Glutamatergic neuron (in vitro differentiated cells): ENCODE measurements at regions not wholly inside any gene's neighbourhood (a gene's known extent, or its start where the extent isn't known, plus 50 kb on each side); places are given as distances from the start of the nearest gene placed in this dataset.
"Not testable (repeated sequence)": the region's sequence is repeated elsewhere in the genome, so short reads cannot be mapped to it uniquely, and the experiment has no call there.

Experiments used
- DNase-seq: peaks from one replicate; pipeline ENCODE4 v3.0.0; 2022
- H3K27ac Mint-ChIP-seq: one replicate; pipeline ENCODE4 v1.8.0; 2020; ENCODE audit warnings: mild to moderate bottlenecking, mixed read lengths, inconsistent platforms; ENCODE audit not compliant: unreplicated experiment
- H3K27me3 Mint-ChIP-seq: one replicate; pipeline ENCODE4 v1.8.0; 2020; ENCODE audit warnings: mild to moderate bottlenecking, moderate library complexity, mixed read lengths, inconsistent platforms; ENCODE audit not compliant: unreplicated experiment
- H3K36me3 Mint-ChIP-seq: one replicate; pipeline ENCODE4 v1.8.0; 2020; ENCODE audit warnings: mild to moderate bottlenecking, mixed read lengths, inconsistent platforms; ENCODE audit not compliant: unreplicated experiment
- H3K4me1 Mint-ChIP-seq: one replicate; pipeline ENCODE4 v1.8.0; 2020; ENCODE audit warnings: mild to moderate bottlenecking, low read depth, mixed read lengths, inconsistent platforms; ENCODE audit not compliant: unreplicated experiment
- H3K4me3 Mint-ChIP-seq: one replicate; pipeline ENCODE4 v1.8.0; 2020; ENCODE audit warnings: mild to moderate bottlenecking, mixed read lengths, inconsistent platforms; ENCODE audit not compliant: unreplicated experiment
- H3K9me3 Mint-ChIP-seq: one replicate; pipeline ENCODE4 v1.8.0; 2020; ENCODE audit warnings: mild to moderate bottlenecking, moderate library complexity, mixed read lengths, inconsistent platforms; ENCODE audit not compliant: unreplicated experiment
- TF ChIP-seq, protein P1 (sequence below): fragments of 200-600 bp; sonication (generic); IDR thresholded peaks from one replicate; pipeline ENCODE4 v1.5.0; 2021; ENCODE audit not compliant: partially characterized antibody, unreplicated experiment

DNA sequence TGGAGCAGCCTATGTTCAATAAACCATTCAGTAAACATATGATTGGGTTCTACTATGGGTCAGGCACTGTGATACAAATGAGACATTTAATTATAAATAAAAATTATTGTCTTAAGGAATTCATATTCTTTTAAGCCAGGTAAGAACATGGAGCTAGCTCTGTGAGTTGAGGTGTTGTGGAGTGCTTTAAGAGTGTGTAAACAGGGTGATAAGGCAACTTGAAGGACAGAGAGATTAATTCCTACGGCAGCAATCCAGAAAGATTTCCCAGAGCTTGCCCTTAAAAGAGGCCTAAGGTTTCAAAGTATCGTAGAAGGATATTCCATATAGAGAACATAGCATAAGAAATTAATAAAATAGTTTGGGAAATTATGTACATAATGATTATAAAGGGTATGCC is 126.4 kb upstream of the FAT3 start:
- Mint-ChIP-seq H3K27ac (no peak overlapping the region), H3K4me1 (no peaks in the 10 kb centered on the region), H3K4me3 (no peak overlapping the region), H3K36me3 (no peaks in the 10 kb centered on the region), H3K9me3 (no peaks in the 10 kb centered on the region), H3K27me3 (no peaks in the 10 kb centered on the region)
- TF ChIP-seq, protein P1, sequence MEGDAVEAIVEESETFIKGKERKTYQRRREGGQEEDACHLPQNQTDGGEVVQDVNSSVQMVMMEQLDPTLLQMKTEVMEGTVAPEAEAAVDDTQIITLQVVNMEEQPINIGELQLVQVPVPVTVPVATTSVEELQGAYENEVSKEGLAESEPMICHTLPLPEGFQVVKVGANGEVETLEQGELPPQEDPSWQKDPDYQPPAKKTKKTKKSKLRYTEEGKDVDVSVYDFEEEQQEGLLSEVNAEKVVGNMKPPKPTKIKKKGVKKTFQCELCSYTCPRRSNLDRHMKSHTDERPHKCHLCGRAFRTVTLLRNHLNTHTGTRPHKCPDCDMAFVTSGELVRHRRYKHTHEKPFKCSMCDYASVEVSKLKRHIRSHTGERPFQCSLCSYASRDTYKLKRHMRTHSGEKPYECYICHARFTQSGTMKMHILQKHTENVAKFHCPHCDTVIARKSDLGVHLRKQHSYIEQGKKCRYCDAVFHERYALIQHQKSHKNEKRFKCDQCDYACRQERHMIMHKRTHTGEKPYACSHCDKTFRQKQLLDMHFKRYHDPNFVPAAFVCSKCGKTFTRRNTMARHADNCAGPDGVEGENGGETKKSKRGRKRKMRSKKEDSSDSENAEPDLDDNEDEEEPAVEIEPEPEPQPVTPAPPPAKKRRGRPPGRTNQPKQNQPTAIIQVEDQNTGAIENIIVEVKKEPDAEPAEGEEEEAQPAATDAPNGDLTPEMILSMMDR: no peak
- no peak for DNase-seq

DNA sequence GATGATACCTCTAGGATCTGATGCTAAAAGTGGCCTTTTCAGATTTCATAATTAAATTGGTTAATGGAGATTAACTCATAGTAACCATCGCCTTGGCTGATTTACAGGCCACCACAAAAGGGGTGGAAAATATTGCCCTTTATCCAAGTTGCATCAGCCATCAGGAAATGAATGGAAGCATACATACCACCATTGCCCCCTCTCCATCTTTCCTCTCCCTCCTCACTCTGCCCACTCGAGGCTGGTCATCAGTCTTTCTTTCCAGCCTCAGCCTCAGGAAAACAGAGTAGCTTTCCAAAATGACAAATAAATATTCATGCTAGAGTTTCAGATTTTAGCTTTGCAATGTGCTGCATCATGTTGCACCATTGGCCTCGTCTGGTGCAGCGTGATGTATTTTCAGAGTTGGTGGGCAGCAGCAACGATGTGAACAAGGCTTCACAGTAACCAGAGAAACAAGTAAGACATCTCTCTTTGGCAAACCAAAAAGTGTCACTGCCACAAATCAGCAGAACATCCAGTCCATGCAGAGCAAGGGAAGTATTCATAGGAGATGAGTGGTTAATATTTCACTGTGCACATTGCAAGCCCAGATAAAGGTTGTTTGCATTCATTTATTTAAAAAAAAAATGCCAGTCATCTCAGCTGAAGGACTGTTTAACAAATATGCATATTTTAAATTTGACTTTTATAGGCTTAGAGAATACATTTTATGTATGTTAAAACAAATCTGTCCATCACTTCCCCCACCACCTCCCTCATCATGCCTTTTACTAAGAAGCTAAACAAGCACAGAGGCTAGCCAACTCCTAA is 136.7 kb upstream of the FAT3 start:
- no peak overlapping the region for H3K27ac Mint-ChIP-seq
- no peak for DNase-seq
- H3K36me3 Mint-ChIP-seq: no peaks in the 10 kb centered on the region
- no peaks in the 10 kb centered on the region for H3K9me3 Mint-ChIP-seq
- H3K4me3 Mint-ChIP-seq: no peak overlapping the region
- TF ChIP-seq, protein P1: no peak
- no peaks in the 10 kb centered on the region for H3K4me1 Mint-ChIP-seq
- no peaks in the 10 kb centered on the region for H3K27me3 Mint-ChIP-seq

DNA sequence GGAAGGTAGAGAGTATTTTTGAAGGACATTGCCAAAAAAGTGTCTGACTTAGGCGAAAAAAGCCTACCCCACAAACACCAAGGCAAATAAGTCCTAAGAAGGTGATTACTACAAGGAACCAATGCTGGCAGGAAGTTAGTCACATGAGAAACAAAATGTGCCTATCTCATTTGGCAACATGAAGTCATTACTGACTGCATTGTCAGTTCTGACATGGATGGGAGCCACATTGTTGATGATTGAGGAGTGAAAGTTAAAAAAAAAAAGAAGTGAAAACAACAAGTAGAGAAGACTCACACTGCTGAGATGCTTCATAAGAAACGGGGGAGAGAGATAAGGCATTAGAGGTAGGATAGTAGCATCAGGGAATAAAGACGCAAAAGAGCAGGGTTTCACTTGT is 141.5 kb upstream of the FAT3 start:
- Mint-ChIP-seq H3K27ac (no peak overlapping the region), H3K4me3 (no peak overlapping the region), H3K9me3 (peaks cover 1% of the 10 kb centered on the region), H3K36me3 (no peaks in the 10 kb centered on the region), H3K4me1 (no peaks in the 10 kb centered on the region), H3K27me3 (peaks cover 2% of the 10 kb centered on the region)
- TF ChIP-seq, protein P1: no peak
- no peak for DNase-seq

DNA sequence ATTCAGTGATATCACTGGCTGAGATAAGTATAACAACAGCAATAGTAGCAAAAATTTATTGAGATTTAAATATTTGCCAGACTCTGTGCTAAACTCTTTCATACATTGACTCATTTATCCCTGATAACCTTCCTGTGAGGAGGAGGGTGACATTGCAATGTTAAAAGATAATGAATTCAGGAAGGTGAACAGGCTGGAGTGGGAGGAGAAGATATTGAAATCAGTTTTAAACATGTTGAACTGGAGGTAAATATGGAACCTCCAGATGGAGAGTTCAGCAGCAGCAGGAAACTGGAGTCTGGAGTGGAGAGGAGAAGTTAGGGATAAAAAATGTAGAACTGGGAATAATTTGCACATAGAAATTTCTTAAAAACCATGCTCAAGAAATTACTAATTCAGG is 142.0 kb upstream of the FAT3 start:
- no peaks in the 10 kb centered on the region for H3K4me1 Mint-ChIP-seq
- TF ChIP-seq, protein P1: no peak
- H3K4me3 Mint-ChIP-seq: no peak overlapping the region
- no peak overlapping the region for H3K27ac Mint-ChIP-seq
- H3K36me3 Mint-ChIP-seq: no peaks in the 10 kb centered on the region
- peaks cover 1% of the 10 kb centered on the region for H3K9me3 Mint-ChIP-seq
- DNase-seq: no peak
- peaks cover 2% of the 10 kb centered on the region for H3K27me3 Mint-ChIP-seq

DNA sequence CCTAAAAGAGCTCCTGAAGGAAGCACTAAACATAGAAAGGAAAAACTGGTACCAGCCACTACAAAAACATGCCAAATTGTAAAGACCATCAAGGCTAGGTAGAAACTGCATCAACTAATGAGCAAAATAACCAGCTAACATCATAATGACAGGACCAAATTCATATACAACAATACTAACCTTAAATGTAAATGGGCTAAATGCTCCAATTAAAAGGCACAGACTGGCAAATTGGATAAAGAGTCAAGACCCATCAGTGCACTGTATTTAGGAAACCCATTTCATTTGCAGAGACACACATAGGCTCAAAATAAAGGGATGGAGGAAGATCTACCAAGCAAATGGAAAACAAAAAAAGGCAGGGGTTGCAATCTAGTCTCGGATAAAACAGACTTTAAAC is 150.1 kb upstream of the FAT3 start:
- Mint-ChIP-seq H3K36me3 (peaks cover 15% of the 10 kb centered on the region), H3K9me3 (peaks cover 11% of the 10 kb centered on the region)
- DNase-seq, H3K27ac Mint-ChIP-seq, H3K4me1 Mint-ChIP-seq, H3K27me3 Mint-ChIP-seq, H3K4me3 Mint-ChIP-seq: not testable (repeated sequence)
